DOHH2 (cell line): ENCODE measurements at regions not wholly inside any gene's neighbourhood (a gene's known extent, or its start where the extent isn't known, plus 50 kb on each side); places are given as distances from the start of the nearest gene placed in this dataset.

ENCODE experiments used
- H3F3A ChIP-seq: fragments of 200-600 bp; sonication (generic), shearing (Covaris generic); 2 replicates; pipeline ENCODE4 v1.6.0; 2016; ENCODE audit warnings: antibody characterized with exemption, mild to moderate bottlenecking; ENCODE audit not compliant: control insufficient read depth, insufficient read depth
- H3K27ac ChIP-seq: fragments of 200-600 bp; sonication (generic); 2 replicates; pipeline ENCODE4 v1.5.1; 2014; ENCODE audit warnings: low read depth, mild to moderate bottlenecking, low read length, moderate library complexity
- H3K27me3 ChIP-seq: fragments of 200-600 bp; sonication (generic); 2 replicates; pipeline ENCODE4 v1.6.1; 2014; ENCODE audit warnings: mild to moderate bottlenecking, low read length, mixed read lengths; ENCODE audit not compliant: control insufficient read depth
- H3K36me3 ChIP-seq: fragments of 200-600 bp; sonication (generic); 2 replicates; pipeline ENCODE4 v1.6.1; 2014; ENCODE audit warnings: mild to moderate bottlenecking, low read length, moderate library complexity, mixed read lengths; ENCODE audit not compliant: control insufficient read depth
- H3K4me1 ChIP-seq: fragments of 200-600 bp; sonication (generic); 2 replicates; pipeline ENCODE4 v1.6.1; 2014; ENCODE audit warnings: mild to moderate bottlenecking, low read length, mixed read lengths; ENCODE audit not compliant: control insufficient read depth
- H3K4me2 ChIP-seq: fragments of 200-600 bp; sonication (generic); 2 replicates; pipeline ENCODE4 v1.6.0; 2014; ENCODE audit warnings: mild to moderate bottlenecking, low read length, moderate library complexity
- H3K4me3 ChIP-seq: fragments of 200-600 bp; sonication (generic); 2 replicates; pipeline ENCODE4 v1.5.1; 2014; ENCODE audit warnings: mild to moderate bottlenecking, low read length, mixed read lengths
- H3K79me2 ChIP-seq: fragments of 200-600 bp; sonication (generic); 2 replicates; pipeline ENCODE4 v1.6.1; 2014; ENCODE audit warnings: mild to moderate bottlenecking, low read length, mixed read lengths; ENCODE audit not compliant: control insufficient read depth
- H3K9me2 ChIP-seq: fragments of 200-600 bp; sonication (generic); replicated peaks from 2 replicates; pipeline ENCODE4 v1.6.1; 2014; ENCODE audit warnings: mild to moderate bottlenecking, low read length, mixed read lengths; ENCODE audit not compliant: control insufficient read depth
- H3K9me3 ChIP-seq: fragments of 200-600 bp; sonication (generic); 2 replicates; pipeline ENCODE4 v1.6.1; 2014; ENCODE audit warnings: antibody characterized with exemption, low read length, mixed read lengths; ENCODE audit not compliant: control insufficient read depth, insufficient read depth
- H4K20me1 ChIP-seq: fragments of 200-600 bp; sonication (generic); 2 replicates; pipeline ENCODE4 v1.6.0; 2014; ENCODE audit warnings: low read depth, mild to moderate bottlenecking, antibody characterized with exemption, low read length, moderate library complexity; ENCODE audit not compliant: control insufficient read depth, insufficient read depth
- CTCF ChIP-seq: fragments of 200-600 bp; sonication (generic); IDR thresholded peaks from one replicate; pipeline ENCODE4 v1.5.1; 2014; ENCODE audit warnings: antibody characterized with exemption, mild to moderate bottlenecking, low read depth, low read length; ENCODE audit not compliant: poor library complexity, severe bottlenecking
- EZH2phosphoT487 ChIP-seq: fragments of 200-600 bp; sonication (generic); IDR thresholded peaks from 2 replicates; pipeline ENCODE4 v1.6.1; 2017; ENCODE audit warnings: borderline replicate concordance, mild to moderate bottlenecking, antibody characterized with exemption, low read length, moderate library complexity, mixed read lengths

- Histone ChIP-seq H3K27me3 (no peaks in the 10 kb centered on the region), H3K4me3 (no peak overlapping the region)
- TF ChIP-seq CTCF = peak; percentile 86
- no peak for TF ChIP-seq EZH2phosphoT487
Measured at GRCh38 chr1:111032295-111032897, 68.7 kb upstream of the LRIF1 start.

GRCh38 chr1:111030590-111030989, 66.9 kb upstream of the LRIF1 start:
- no peaks in the 10 kb centered on the region for H3K79me2 ChIP-seq
- H3K4me3 ChIP-seq = no peak overlapping the region
- no peaks in the 10 kb centered on the region for H3F3A ChIP-seq
- H3K4me1 ChIP-seq = peaks cover 4% of the 10 kb centered on the region; the same call in 1 of the 2 replicates
- H3K9me2 ChIP-seq = no peaks in the 10 kb centered on the region
- H3K36me3 ChIP-seq = no peaks in the 10 kb centered on the region
- H3K27me3 ChIP-seq = no peaks in the 10 kb centered on the region
- TF ChIP-seq CTCF (peak; percentile 92), EZH2phosphoT487 (no peak)
- H3K9me3 ChIP-seq = no peaks in the 10 kb centered on the region
- no peak overlapping the region for H3K4me2 ChIP-seq
- no peaks in the 10 kb centered on the region for H4K20me1 ChIP-seq
- H3K27ac ChIP-seq = no peak overlapping the region

More at GRCh38 chr1:111032295-111032897, 68.7 kb upstream of the LRIF1 start:
- H3K9me3 ChIP-seq = no peaks in the 10 kb centered on the region
- H3K4me2 ChIP-seq = no peak overlapping the region
- no peak overlapping the region for H3K27ac ChIP-seq
- H3K36me3 ChIP-seq = no peaks in the 10 kb centered on the region
- H3F3A ChIP-seq = no peaks in the 10 kb centered on the region
- no peaks in the 10 kb centered on the region for H3K79me2 ChIP-seq
- H3K4me1 ChIP-seq = peaks cover 4% of the 10 kb centered on the region; the same call in 1 of the 2 replicates
- no peaks in the 10 kb centered on the region for H3K9me2 ChIP-seq
- no peaks in the 10 kb centered on the region for H4K20me1 ChIP-seq

- TF ChIP-seq CTCF (no peak), EZH2phosphoT487 (no peak)
- Histone ChIP-seq H4K20me1 (no peaks in the 10 kb centered on the region), H3F3A (no peaks in the 10 kb centered on the region), H3K4me2 (no peak overlapping the region), H3K4me1 (peaks cover under 1% of the 10 kb centered on the region; the same call in 1 of the 2 replicates), H3K36me3 (no peaks in the 10 kb centered on the region), H3K9me3 (no peaks in the 10 kb centered on the region), H3K79me2 (no peaks in the 10 kb centered on the region), H3K27ac (no peak overlapping the region), H3K9me2 (no peaks in the 10 kb centered on the region), H3K4me3 (no peak overlapping the region), H3K27me3 (no peaks in the 10 kb centered on the region)
Measured at GRCh38 chr1:111025109-111025508, 61.4 kb upstream of the LRIF1 start.
